ENCODE measurements at regions not wholly inside any gene's neighbourhood (a gene's known extent, or its start where the extent isn't known, plus 50 kb on each side); places are given as distances from the start of the nearest gene placed in this dataset.

GRCh38 chr4:138647433-138647832 lies 368.1 kb upstream of the NOCT start:
- TF ChIP-seq USF1 (IDR thresholded peaks at IDR 0.05) (no peak), YY1 (IDR thresholded peaks at IDR 0.05; ENCODE audit: low read depth) (no peak), EP300 (IDR thresholded peaks at IDR 0.05; ENCODE audit: borderline replicate concordance) (no peak), FOXM1 (IDR thresholded peaks at IDR 0.05; ENCODE audit: borderline replicate concordance, low read depth) (no peak), NFIC (IDR thresholded peaks at IDR 0.05) (no peak), TEAD4 (IDR thresholded peaks at IDR 0.05) (no peak)

- no peak for TF ChIP-seq REST (IDR thresholded peaks at IDR 0.05; ENCODE audit: low read depth)
- no peak for TF ChIP-seq CEBPB (IDR thresholded peaks at IDR 0.05)
- TF ChIP-seq FOXM1 (IDR thresholded peaks at IDR 0.05; ENCODE audit: borderline replicate concordance, low read depth), result no peak
- TF ChIP-seq MAX (IDR thresholded peaks at IDR 0.05), result no peak
- TF ChIP-seq RAD21 (IDR thresholded peaks at IDR 0.05; ENCODE audit: low read depth), result no peak
- no peak for TF ChIP-seq EP300 (IDR thresholded peaks at IDR 0.05; ENCODE audit: borderline replicate concordance)
- no peak for TF ChIP-seq NFIC (IDR thresholded peaks at IDR 0.05)
- TF ChIP-seq TEAD4 (IDR thresholded peaks at IDR 0.05), result no peak
- TF ChIP-seq CREB1 (IDR thresholded peaks at IDR 0.05; ENCODE audit: low read depth), result no peak
- TF ChIP-seq USF1 (IDR thresholded peaks at IDR 0.05), result no peak
- no peak for TF ChIP-seq TAF1 (IDR thresholded peaks at IDR 0.05; ENCODE audit: low read depth)
Observed at GRCh38 chr4:138646383-138646782, 369.2 kb upstream of the NOCT start.

GRCh38 chr4:138645289-138645688 lies 370.3 kb upstream of the NOCT start:
- no peak for TF ChIP-seq EP300 (IDR thresholded peaks at IDR 0.05; ENCODE audit: borderline replicate concordance)
- no peak for TF ChIP-seq FOXM1 (IDR thresholded peaks at IDR 0.05; ENCODE audit: borderline replicate concordance, low read depth)
- TF ChIP-seq TCF12 (IDR thresholded peaks at IDR 0.05; ENCODE audit: low read depth), result no peak
- TF ChIP-seq TAF1 (IDR thresholded peaks at IDR 0.05; ENCODE audit: low read depth), result no peak
- no peak for TF ChIP-seq NFIC (IDR thresholded peaks at IDR 0.05)

- TF ChIP-seq CEBPB (IDR thresholded peaks at IDR 0.05) (peak; percentile 59; the same call in 1 of the 2 replicates), MAX (IDR thresholded peaks at IDR 0.05) (no peak), YY1 (IDR thresholded peaks at IDR 0.05; ENCODE audit: low read depth) (no peak), USF1 (IDR thresholded peaks at IDR 0.05) (no peak)
Observed at GRCh38 chr4:138644322-138644721, 371.3 kb upstream of the NOCT start.

GRCh38 chr4:138643827-138644226 lies 371.8 kb upstream of the NOCT start:
- no peak for TF ChIP-seq CEBPB (IDR thresholded peaks at IDR 0.05)
- no peak for TF ChIP-seq YY1 (IDR thresholded peaks at IDR 0.05; ENCODE audit: low read depth)
- TF ChIP-seq REST (IDR thresholded peaks at IDR 0.05; ENCODE audit: low read depth), result no peak
- TF ChIP-seq TAF1 (IDR thresholded peaks at IDR 0.05; ENCODE audit: low read depth), result no peak
- no peak for TF ChIP-seq TEAD4 (IDR thresholded peaks at IDR 0.05)
- TF ChIP-seq FOXM1 (IDR thresholded peaks at IDR 0.05; ENCODE audit: borderline replicate concordance, low read depth), result no peak
- no peak for TF ChIP-seq NFIC (IDR thresholded peaks at IDR 0.05)
- TF ChIP-seq USF1 (IDR thresholded peaks at IDR 0.05), result no peak

- TF ChIP-seq NFIC (IDR thresholded peaks at IDR 0.05), result peak; percentile 53; the same call in 1 of the 2 replicates
- TF ChIP-seq EP300 (IDR thresholded peaks at IDR 0.05; ENCODE audit: borderline replicate concordance), result 0 out of 2 replicates have a peak, but pooled peaks have one; percentile 25
- no peak for TF ChIP-seq REST (IDR thresholded peaks at IDR 0.05; ENCODE audit: low read depth)
Observed at GRCh38 chr4:138639018-138639741, 376.4 kb upstream of the NOCT start.

Measured in Ishikawa (cell line).